H1 (cell line): ENCODE measurements at regions not wholly inside any gene's neighbourhood (a gene's known extent, or its start where the extent isn't known, plus 50 kb on each side); places are given as distances from the start of the nearest gene placed in this dataset.

Experiments
- CBX8 ChIP-seq: fragments of 300-800, 300-1000 bp; sonication (generic); IDR thresholded peaks from 2 replicates; pipeline ENCODE4 v1.7.1; 2016; ENCODE audit warnings: low read depth, low read length, borderline replicate concordance
- EP300 ChIP-seq, 2 experiments: IDR thresholded peaks; 1 replicate in 1 of 2; 2 replicates in 1 of 2; pipeline ENCODE4 v1.6.1; 2011 to 2012; ENCODE audit warnings: low read depth in 2 of 2, low read length in 2 of 2, mild to moderate bottlenecking in 2 of 2, borderline replicate concordance in 1 of 2, inconsistent platforms in 1 of 2, moderate library complexity in 1 of 2
- TEAD4 ChIP-seq: IDR thresholded peaks from 2 replicates; pipeline ENCODE4 v1.6.1; 2012; ENCODE audit warnings: low read depth, low read length, inconsistent platforms, mixed read lengths
- TF ChIP-seq, protein P1 (sequence below): fragments of 300-600 bp; sonication (generic); IDR thresholded peaks from 2 replicates; pipeline ENCODE4 v1.7.1; 2012; ENCODE audit warnings: low read length, moderate library complexity, mild to moderate bottlenecking, inconsistent platforms; ENCODE audit not compliant: insufficient replicate concordance

GRCh38 chr7:91408388-91409154 is 144.3 kb downstream of the FZD1 start (continued):
- TF ChIP-seq, protein P1, sequence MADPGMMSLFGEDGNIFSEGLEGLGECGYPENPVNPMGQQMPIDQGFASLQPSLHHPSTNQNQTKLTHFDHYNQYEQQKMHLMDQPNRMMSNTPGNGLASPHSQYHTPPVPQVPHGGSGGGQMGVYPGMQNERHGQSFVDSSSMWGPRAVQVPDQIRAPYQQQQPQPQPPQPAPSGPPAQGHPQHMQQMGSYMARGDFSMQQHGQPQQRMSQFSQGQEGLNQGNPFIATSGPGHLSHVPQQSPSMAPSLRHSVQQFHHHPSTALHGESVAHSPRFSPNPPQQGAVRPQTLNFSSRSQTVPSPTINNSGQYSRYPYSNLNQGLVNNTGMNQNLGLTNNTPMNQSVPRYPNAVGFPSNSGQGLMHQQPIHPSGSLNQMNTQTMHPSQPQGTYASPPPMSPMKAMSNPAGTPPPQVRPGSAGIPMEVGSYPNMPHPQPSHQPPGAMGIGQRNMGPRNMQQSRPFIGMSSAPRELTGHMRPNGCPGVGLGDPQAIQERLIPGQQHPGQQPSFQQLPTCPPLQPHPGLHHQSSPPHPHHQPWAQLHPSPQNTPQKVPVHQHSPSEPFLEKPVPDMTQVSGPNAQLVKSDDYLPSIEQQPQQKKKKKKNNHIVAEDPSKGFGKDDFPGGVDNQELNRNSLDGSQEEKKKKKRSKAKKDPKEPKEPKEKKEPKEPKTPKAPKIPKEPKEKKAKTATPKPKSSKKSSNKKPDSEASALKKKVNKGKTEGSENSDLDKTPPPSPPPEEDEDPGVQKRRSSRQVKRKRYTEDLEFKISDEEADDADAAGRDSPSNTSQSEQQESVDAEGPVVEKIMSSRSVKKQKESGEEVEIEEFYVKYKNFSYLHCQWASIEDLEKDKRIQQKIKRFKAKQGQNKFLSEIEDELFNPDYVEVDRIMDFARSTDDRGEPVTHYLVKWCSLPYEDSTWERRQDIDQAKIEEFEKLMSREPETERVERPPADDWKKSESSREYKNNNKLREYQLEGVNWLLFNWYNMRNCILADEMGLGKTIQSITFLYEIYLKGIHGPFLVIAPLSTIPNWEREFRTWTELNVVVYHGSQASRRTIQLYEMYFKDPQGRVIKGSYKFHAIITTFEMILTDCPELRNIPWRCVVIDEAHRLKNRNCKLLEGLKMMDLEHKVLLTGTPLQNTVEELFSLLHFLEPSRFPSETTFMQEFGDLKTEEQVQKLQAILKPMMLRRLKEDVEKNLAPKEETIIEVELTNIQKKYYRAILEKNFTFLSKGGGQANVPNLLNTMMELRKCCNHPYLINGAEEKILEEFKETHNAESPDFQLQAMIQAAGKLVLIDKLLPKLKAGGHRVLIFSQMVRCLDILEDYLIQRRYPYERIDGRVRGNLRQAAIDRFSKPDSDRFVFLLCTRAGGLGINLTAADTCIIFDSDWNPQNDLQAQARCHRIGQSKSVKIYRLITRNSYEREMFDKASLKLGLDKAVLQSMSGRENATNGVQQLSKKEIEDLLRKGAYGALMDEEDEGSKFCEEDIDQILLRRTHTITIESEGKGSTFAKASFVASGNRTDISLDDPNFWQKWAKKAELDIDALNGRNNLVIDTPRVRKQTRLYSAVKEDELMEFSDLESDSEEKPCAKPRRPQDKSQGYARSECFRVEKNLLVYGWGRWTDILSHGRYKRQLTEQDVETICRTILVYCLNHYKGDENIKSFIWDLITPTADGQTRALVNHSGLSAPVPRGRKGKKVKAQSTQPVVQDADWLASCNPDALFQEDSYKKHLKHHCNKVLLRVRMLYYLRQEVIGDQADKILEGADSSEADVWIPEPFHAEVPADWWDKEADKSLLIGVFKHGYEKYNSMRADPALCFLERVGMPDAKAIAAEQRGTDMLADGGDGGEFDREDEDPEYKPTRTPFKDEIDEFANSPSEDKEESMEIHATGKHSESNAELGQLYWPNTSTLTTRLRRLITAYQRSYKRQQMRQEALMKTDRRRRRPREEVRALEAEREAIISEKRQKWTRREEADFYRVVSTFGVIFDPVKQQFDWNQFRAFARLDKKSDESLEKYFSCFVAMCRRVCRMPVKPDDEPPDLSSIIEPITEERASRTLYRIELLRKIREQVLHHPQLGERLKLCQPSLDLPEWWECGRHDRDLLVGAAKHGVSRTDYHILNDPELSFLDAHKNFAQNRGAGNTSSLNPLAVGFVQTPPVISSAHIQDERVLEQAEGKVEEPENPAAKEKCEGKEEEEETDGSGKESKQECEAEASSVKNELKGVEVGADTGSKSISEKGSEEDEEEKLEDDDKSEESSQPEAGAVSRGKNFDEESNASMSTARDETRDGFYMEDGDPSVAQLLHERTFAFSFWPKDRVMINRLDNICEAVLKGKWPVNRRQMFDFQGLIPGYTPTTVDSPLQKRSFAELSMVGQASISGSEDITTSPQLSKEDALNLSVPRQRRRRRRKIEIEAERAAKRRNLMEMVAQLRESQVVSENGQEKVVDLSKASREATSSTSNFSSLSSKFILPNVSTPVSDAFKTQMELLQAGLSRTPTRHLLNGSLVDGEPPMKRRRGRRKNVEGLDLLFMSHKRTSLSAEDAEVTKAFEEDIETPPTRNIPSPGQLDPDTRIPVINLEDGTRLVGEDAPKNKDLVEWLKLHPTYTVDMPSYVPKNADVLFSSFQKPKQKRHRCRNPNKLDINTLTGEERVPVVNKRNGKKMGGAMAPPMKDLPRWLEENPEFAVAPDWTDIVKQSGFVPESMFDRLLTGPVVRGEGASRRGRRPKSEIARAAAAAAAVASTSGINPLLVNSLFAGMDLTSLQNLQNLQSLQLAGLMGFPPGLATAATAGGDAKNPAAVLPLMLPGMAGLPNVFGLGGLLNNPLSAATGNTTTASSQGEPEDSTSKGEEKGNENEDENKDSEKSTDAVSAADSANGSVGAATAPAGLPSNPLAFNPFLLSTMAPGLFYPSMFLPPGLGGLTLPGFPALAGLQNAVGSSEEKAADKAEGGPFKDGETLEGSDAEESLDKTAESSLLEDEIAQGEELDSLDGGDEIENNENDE, result no peak
- TF ChIP-seq EP300 (IDR thresholded peaks at IDR 0.05; ENCODE audit: borderline replicate concordance in 1 of 2, low read depth in 2 of 2, low read length in 2 of 2) (no peak), CBX8 (no peak), TEAD4 (peak; percentile 29; the same call in 1 of the 2 replicates)
